RPMI8226 (cell line): ENCODE measurements at regions not wholly inside any gene's neighbourhood (a gene's known extent, or its start where the extent isn't known, plus 50 kb on each side); places are given as distances from the start of the nearest gene placed in this dataset.
A peak's percentile ranks its signal among the peaks of the same experiment; 100 is the strongest.

ENCODE experiments used
- DNase-seq: peaks from one replicate; pipeline ENCODE4 v3.0.0-alpha.2; 2015

GRCh38 chr7:26011039-26011696 lies 140.8 kb upstream of the NFE2L3 start:
- DNase-seq, result no peak

- peak; percentile 48 for DNase-seq
These were observed 138.4 kb upstream of the NFE2L3 start for GRCh38 chr7:26013551-26014083.

- no peak for DNase-seq
These were observed 129.0 kb upstream of the NFE2L3 start for GRCh38 chr7:26022982-26023381.

- DNase-seq, result no peak
These were observed 122.1 kb upstream of the NFE2L3 start for GRCh38 chr7:26029911-26030310.

- no peak for DNase-seq
These were observed 117.6 kb upstream of the NFE2L3 start for GRCh38 chr7:26034391-26034790.

- no peak for DNase-seq
These were observed 116.4 kb upstream of the NFE2L3 start for GRCh38 chr7:26035552-26035951.

GRCh38 chr7:26036092-26036491 lies 115.9 kb upstream of the NFE2L3 start:
- DNase-seq, result no peak

GRCh38 chr7:26038201-26038990 lies 113.6 kb upstream of the NFE2L3 start:
- no peak for DNase-seq

- no peak for DNase-seq
These were observed 111.9 kb upstream of the NFE2L3 start for GRCh38 chr7:26040085-26040484.

GRCh38 chr7:26042237-26042636 lies 109.8 kb upstream of the NFE2L3 start:
- no peak for DNase-seq

- no peak for DNase-seq
These were observed 108.2 kb upstream of the NFE2L3 start for GRCh38 chr7:26043801-26044200.

- no peak for DNase-seq
These were observed 107.7 kb upstream of the NFE2L3 start for GRCh38 chr7:26044320-26044719.

- DNase-seq, result no peak
These were observed 105.8 kb upstream of the NFE2L3 start for GRCh38 chr7:26046150-26046549.

- no peak for DNase-seq
These were observed 105.1 kb upstream of the NFE2L3 start for GRCh38 chr7:26046878-26047277.

- no peak for DNase-seq
These were observed 103.3 kb upstream of the NFE2L3 start for GRCh38 chr7:26048663-26049062.

GRCh38 chr7:26049081-26049480 lies 102.9 kb upstream of the NFE2L3 start:
- no peak for DNase-seq

GRCh38 chr7:26051021-26051420 lies 101.0 kb upstream of the NFE2L3 start:
- no peak for DNase-seq

GRCh38 chr7:26052706-26053105 lies 99.3 kb upstream of the NFE2L3 start:
- no peak for DNase-seq

- DNase-seq, result no peak
These were observed 97.6 kb upstream of the NFE2L3 start for GRCh38 chr7:26054386-26054785.

GRCh38 chr7:26055241-26055640 lies 96.8 kb upstream of the NFE2L3 start:
- no peak for DNase-seq

- no peak for DNase-seq
These were observed 91.0 kb upstream of the NFE2L3 start for GRCh38 chr7:26060733-26061677.

- peak; percentile 81 for DNase-seq
These were observed 90.1 kb upstream of the NFE2L3 start for GRCh38 chr7:26061678-26062603.
